ENCODE measurements at regions not wholly inside any gene's neighbourhood (a gene's known extent, or its start where the extent isn't known, plus 50 kb on each side); places are given as distances from the start of the nearest gene placed in this dataset.

GRCh38 chr9:107874591-107875369, 385.2 kb upstream of the KLF4 start:
- peaks cover 9% of the 10 kb centered on the region for H3K4me1 ChIP-seq (ENCODE audit: control insufficient read depth, insufficient read depth, low read length)
- no peak overlapping the region for H3K27ac ChIP-seq (ENCODE audit: insufficient read depth, low read depth, low read length, poor library complexity, severe bottlenecking)
- WGBS, 2 experiments = 94% methylated on average over 13 to 14 of the region's 14 CpGs
- no peak overlapping the region for H3K4me3 ChIP-seq (ENCODE audit: insufficient read depth, low read depth, low read length)
- H3K36me3 ChIP-seq (ENCODE audit: control insufficient read depth, insufficient read depth, low read length) = no peaks in the 10 kb centered on the region
- no peaks in the 10 kb centered on the region for H3K27me3 ChIP-seq (ENCODE audit: control insufficient read depth, insufficient read depth, low read length, poor library complexity, severe bottlenecking)
- H3K9me3 ChIP-seq (ENCODE audit: control insufficient read depth, low read length) = no peaks in the 10 kb centered on the region

GRCh38 chr9:107874137-107874536, 384.6 kb upstream of the KLF4 start:
- no peaks in the 10 kb centered on the region for H3K9me3 ChIP-seq (ENCODE audit: control insufficient read depth, low read length)
- no peaks in the 10 kb centered on the region for H3K36me3 ChIP-seq (ENCODE audit: control insufficient read depth, insufficient read depth, low read length)
- no peaks in the 10 kb centered on the region for H3K27me3 ChIP-seq (ENCODE audit: control insufficient read depth, insufficient read depth, low read length, poor library complexity, severe bottlenecking)
- H3K4me1 ChIP-seq (ENCODE audit: control insufficient read depth, insufficient read depth, low read length) = peaks cover 9% of the 10 kb centered on the region
- H3K27ac ChIP-seq (ENCODE audit: insufficient read depth, low read depth, low read length, poor library complexity, severe bottlenecking) = no peak overlapping the region
- WGBS, 2 experiments = 89 to 96% methylated on average over 3 of the region's 3 CpGs
- no peak overlapping the region for H3K4me3 ChIP-seq (ENCODE audit: insufficient read depth, low read depth, low read length)

DNA sequence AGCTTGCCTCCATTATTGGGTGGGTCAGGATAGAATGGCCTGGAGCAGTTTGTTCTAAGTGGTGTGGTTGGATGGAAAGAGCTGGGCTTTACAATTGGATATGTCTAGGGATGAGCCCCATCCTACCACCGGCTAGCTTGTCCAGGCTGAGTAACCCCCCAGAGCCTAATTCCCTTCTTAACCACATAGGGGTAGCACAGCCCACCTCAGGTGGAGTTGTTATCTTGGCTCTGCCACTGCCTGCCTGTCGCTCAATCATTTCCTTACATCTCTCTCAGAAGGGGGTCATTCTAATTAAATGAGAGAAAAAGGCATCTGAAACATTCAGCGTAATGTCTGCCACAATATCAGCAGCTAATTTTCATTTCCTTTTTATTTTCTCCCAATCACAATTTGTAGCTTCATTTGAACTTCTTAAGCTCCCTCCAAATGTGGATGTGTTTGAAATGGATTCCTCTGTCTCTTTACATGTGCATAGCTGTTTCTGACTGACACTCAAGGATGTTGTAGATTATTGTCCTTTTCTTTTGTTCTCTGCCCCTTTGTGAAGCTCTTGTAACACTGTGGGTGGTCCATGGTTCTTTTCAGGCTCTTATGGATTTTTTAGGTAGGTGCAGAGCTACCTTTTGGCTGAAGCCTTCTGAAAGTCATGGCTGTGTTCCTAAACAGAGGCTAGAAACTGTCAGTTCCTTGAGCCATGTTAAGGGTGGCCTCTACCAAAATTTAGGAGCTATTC, 383.1 kb upstream of the KLF4 start:
- H3K9me3 ChIP-seq (ENCODE audit: control insufficient read depth, low read length) = no peaks in the 10 kb centered on the region
- WGBS, 2 experiments = 4 to 7% methylated on average over 3 of the region's 3 CpGs
- no peaks in the 10 kb centered on the region for H3K36me3 ChIP-seq (ENCODE audit: control insufficient read depth, insufficient read depth, low read length)
- no peak overlapping the region for H3K4me3 ChIP-seq (ENCODE audit: insufficient read depth, low read depth, low read length)
- H3K27me3 ChIP-seq (ENCODE audit: control insufficient read depth, insufficient read depth, low read length, poor library complexity, severe bottlenecking) = no peaks in the 10 kb centered on the region
- H3K4me1 ChIP-seq (ENCODE audit: control insufficient read depth, insufficient read depth, low read length) = peaks cover 9% of the 10 kb centered on the region
- no peak overlapping the region for H3K27ac ChIP-seq (ENCODE audit: insufficient read depth, low read depth, low read length, poor library complexity, severe bottlenecking)

DNA sequence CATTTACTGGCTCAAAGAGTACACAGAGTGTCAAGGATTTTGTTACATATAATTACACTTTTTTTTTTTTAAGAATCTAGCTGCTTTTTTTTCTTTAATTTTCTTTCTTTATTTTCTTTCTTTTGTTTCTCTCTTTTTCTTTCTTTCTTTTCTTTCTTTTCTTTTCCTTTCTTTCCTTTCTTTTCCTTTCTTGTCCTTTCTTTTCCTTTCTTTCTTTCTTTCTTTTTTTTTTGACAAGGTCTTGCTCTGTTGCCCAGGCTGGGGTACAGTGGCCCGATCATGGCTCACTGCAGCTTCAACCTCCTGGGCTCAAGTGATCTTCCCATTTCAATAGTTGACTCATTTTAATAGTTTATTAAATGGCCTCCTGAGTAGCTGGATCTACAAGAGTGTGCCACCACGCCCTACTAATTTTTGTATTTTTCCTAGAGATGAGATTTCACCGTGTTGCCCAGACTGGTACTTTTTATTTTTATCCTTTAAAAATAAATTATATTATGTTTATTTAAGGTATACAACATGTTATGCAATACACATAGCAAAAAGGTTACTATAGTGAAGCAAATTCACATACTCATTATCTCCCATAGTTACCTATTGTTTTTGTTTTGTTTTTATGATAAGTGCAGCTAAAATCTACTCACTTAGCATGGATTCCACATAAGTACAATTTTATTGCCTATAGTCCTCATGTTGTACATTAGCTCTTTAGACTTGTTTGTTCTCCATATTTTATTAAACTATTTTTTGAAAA, 381.5 kb upstream of the KLF4 start:
- no peak overlapping the region for H3K4me3 ChIP-seq (ENCODE audit: insufficient read depth, low read depth, low read length)
- no peaks in the 10 kb centered on the region for H3K9me3 ChIP-seq (ENCODE audit: control insufficient read depth, low read length)
- no peaks in the 10 kb centered on the region for H3K36me3 ChIP-seq (ENCODE audit: control insufficient read depth, insufficient read depth, low read length)
- H3K4me1 ChIP-seq (ENCODE audit: control insufficient read depth, insufficient read depth, low read length) = peaks cover 9% of the 10 kb centered on the region
- 100% methylated on average over 2 of the region's 3 CpGs for WGBS, 2 experiments
- no peaks in the 10 kb centered on the region for H3K27me3 ChIP-seq (ENCODE audit: control insufficient read depth, insufficient read depth, low read length, poor library complexity, severe bottlenecking)
- H3K27ac ChIP-seq (ENCODE audit: insufficient read depth, low read depth, low read length, poor library complexity, severe bottlenecking) = no peak overlapping the region

GRCh38 chr9:107870221-107870620, 380.7 kb upstream of the KLF4 start:
- Histone ChIP-seq H3K27ac (ENCODE audit: insufficient read depth, low read depth, low read length, poor library complexity, severe bottlenecking) (no peak overlapping the region), H3K9me3 (ENCODE audit: control insufficient read depth, low read length) (no peaks in the 10 kb centered on the region), H3K4me1 (ENCODE audit: control insufficient read depth, insufficient read depth, low read length) (peaks cover 9% of the 10 kb centered on the region), H3K27me3 (ENCODE audit: control insufficient read depth, insufficient read depth, low read length, poor library complexity, severe bottlenecking) (no peaks in the 10 kb centered on the region), H3K36me3 (ENCODE audit: control insufficient read depth, insufficient read depth, low read length) (no peaks in the 10 kb centered on the region), H3K4me3 (ENCODE audit: insufficient read depth, low read depth, low read length) (no peak overlapping the region)
- 76 to 81% methylated on average over 6 of the region's 6 CpGs for WGBS, 2 experiments

DNA sequence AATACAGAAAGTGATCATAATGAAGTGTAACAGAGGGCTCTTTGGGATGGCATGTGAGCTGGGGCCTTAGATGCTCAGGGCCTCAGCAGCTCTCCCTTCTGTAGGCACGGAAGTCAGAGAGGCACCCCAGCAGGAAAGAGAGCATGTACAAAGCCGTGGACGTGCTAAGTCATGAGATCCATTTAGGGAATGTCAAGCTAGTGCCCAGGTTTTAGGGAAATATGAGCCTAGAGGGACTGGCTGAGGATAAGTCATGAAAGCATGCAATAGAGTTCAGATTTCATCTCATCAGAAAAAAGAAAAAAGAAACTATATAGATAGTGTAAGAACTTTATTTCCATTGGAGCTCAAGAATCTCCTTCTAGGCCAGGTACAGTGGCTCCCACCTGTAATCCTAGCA, 379.5 kb upstream of the KLF4 start:
- no peaks in the 10 kb centered on the region for H3K27me3 ChIP-seq (ENCODE audit: control insufficient read depth, insufficient read depth, low read length, poor library complexity, severe bottlenecking)
- no peaks in the 10 kb centered on the region for H3K36me3 ChIP-seq (ENCODE audit: control insufficient read depth, insufficient read depth, low read length)
- 92 to 93% methylated on average over 3 of the region's 3 CpGs for WGBS, 2 experiments
- peaks cover 9% of the 10 kb centered on the region for H3K4me1 ChIP-seq (ENCODE audit: control insufficient read depth, insufficient read depth, low read length)
- no peaks in the 10 kb centered on the region for H3K9me3 ChIP-seq (ENCODE audit: control insufficient read depth, low read length)
- H3K4me3 ChIP-seq (ENCODE audit: insufficient read depth, low read depth, low read length) = no peak overlapping the region
- H3K27ac ChIP-seq (ENCODE audit: insufficient read depth, low read depth, low read length, poor library complexity, severe bottlenecking) = no peak overlapping the region

DNA sequence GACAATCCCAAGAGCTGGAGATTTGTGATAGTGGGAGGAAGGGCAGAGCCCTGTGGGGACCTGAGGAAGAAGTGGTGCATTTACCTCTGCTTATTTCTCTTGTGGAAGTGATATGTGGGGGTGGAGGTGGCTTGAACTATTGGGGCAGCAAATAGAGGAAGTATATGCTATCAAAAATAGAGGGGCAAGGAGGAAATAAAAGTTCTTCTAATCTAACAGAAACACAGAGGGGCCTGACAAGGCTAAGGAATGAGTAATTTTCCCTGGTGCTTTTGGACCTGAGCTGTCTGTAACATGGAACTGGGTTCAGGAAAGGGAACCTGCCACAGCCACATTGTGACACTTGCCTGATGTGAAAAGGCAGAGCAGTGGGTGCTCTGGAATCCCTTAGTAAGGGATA, 378.6 kb upstream of the KLF4 start:
- H3K9me3 ChIP-seq (ENCODE audit: control insufficient read depth, low read length) = no peaks in the 10 kb centered on the region
- H3K4me1 ChIP-seq (ENCODE audit: control insufficient read depth, insufficient read depth, low read length) = peaks cover 9% of the 10 kb centered on the region

DNA sequence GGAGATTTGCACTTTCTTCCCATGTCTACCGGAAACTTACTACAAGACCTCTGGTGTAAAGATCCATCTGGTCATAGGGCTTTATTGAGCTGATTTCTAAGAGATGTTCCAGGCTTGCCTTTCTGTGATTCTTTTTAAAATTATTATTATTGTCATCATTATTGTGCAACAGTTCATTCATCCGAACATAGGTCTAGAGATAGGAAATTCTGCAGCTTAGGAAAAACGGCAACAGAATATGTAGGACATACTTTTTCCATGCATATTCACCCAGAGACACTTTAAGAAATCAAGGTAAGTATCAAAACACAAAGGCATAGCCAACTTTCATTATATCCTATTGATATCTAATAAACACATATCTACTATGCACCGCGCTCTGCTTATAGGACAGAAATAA, 378.2 kb upstream of the KLF4 start:
- H3K27me3 ChIP-seq (ENCODE audit: control insufficient read depth, insufficient read depth, low read length, poor library complexity, severe bottlenecking) = no peaks in the 10 kb centered on the region
- no peak overlapping the region for H3K27ac ChIP-seq (ENCODE audit: insufficient read depth, low read depth, low read length, poor library complexity, severe bottlenecking)
- 94 to 95% methylated on average over 5 of the region's 5 CpGs for WGBS, 2 experiments
- H3K4me3 ChIP-seq (ENCODE audit: insufficient read depth, low read depth, low read length) = no peak overlapping the region
- H3K9me3 ChIP-seq (ENCODE audit: control insufficient read depth, low read length) = no peaks in the 10 kb centered on the region
- H3K4me1 ChIP-seq (ENCODE audit: control insufficient read depth, insufficient read depth, low read length) = peaks cover 5% of the 10 kb centered on the region
- H3K36me3 ChIP-seq (ENCODE audit: control insufficient read depth, insufficient read depth, low read length) = no peaks in the 10 kb centered on the region

More for the DNA sequence above, 378.6 kb upstream of the KLF4 start:
- Histone ChIP-seq H3K27me3 (ENCODE audit: control insufficient read depth, insufficient read depth, low read length, poor library complexity, severe bottlenecking) (no peaks in the 10 kb centered on the region), H3K36me3 (ENCODE audit: control insufficient read depth, insufficient read depth, low read length) (no peaks in the 10 kb centered on the region), H3K27ac (ENCODE audit: insufficient read depth, low read depth, low read length, poor library complexity, severe bottlenecking) (no peak overlapping the region), H3K4me3 (ENCODE audit: insufficient read depth, low read depth, low read length) (no peak overlapping the region)

DNA sequence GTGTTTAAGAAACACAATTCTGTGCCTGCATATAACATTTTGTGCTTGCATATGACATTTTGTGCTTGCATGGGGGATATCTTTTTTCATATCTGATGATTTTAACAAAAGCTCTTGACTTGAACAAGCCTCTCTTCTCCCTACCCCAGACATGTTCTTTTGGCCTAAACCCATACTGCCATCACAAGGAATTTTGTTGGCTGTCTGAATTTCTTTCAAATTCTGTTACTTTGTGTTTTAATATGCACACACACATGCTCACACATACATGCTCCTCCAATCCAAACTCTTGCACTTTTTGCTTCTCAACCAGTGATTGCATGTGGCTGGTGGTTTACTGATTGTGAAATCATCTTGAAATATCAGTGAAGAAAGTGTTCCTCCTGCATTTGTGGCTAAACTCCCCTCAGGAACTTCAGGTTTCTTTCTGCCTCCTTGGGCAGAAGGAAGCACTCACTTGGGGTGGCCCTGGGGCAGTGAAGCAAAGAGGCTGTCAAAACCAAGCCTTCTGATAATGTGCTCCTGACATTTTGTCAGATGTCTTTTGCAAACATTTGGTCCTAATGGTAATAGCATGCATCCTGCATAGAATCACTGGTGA, 377.2 kb upstream of the KLF4 start:
- Histone ChIP-seq H3K9me3 (ENCODE audit: control insufficient read depth, low read length) (no peaks in the 10 kb centered on the region), H3K27ac (ENCODE audit: insufficient read depth, low read depth, low read length, poor library complexity, severe bottlenecking) (no peak overlapping the region), H3K4me3 (ENCODE audit: insufficient read depth, low read depth, low read length) (no peak overlapping the region), H3K4me1 (ENCODE audit: control insufficient read depth, insufficient read depth, low read length) (no peaks in the 10 kb centered on the region), H3K36me3 (ENCODE audit: control insufficient read depth, insufficient read depth, low read length) (no peaks in the 10 kb centered on the region), H3K27me3 (ENCODE audit: control insufficient read depth, insufficient read depth, low read length, poor library complexity, severe bottlenecking) (no peaks in the 10 kb centered on the region)

- Histone ChIP-seq H3K27me3 (ENCODE audit: control insufficient read depth, insufficient read depth, low read length, poor library complexity, severe bottlenecking) (no peaks in the 10 kb centered on the region), H3K9me3 (ENCODE audit: control insufficient read depth, low read length) (no peaks in the 10 kb centered on the region), H3K4me3 (ENCODE audit: insufficient read depth, low read depth, low read length) (no peak overlapping the region), H3K4me1 (ENCODE audit: control insufficient read depth, insufficient read depth, low read length) (no peaks in the 10 kb centered on the region), H3K27ac (ENCODE audit: insufficient read depth, low read depth, low read length, poor library complexity, severe bottlenecking) (no peak overlapping the region), H3K36me3 (ENCODE audit: control insufficient read depth, insufficient read depth, low read length) (no peaks in the 10 kb centered on the region)
- 92 to 96% methylated on average over 4 of the region's 4 CpGs for WGBS, 2 experiments
Measured at GRCh38 chr9:107863396-107863795, 373.8 kb upstream of the KLF4 start.
